Nephron progenitor cell (in vitro differentiated cells): ENCODE measurements at regions not wholly inside any gene's neighbourhood (a gene's known extent, or its start where the extent isn't known, plus 50 kb on each side); places are given as distances from the start of the nearest gene placed in this dataset.

ENCODE experiments used
- DNase-seq: peaks from one replicate; pipeline ENCODE4 v3.0.0; 2021
- H3K27ac Mint-ChIP-seq: 2 replicates; pipeline ENCODE4 v1.8.0; 2021; ENCODE audit warnings: mild to moderate bottlenecking, moderate library complexity, mixed read lengths
- H3K27me3 Mint-ChIP-seq: 2 replicates; pipeline ENCODE4 v1.8.0; 2021; ENCODE audit warnings: mild to moderate bottlenecking, low read depth, mixed read lengths; ENCODE audit not compliant: poor library complexity
- H3K36me3 Mint-ChIP-seq: 2 replicates; pipeline ENCODE4 v1.8.0; 2021; ENCODE audit warnings: low read depth, mixed read lengths
- H3K4me1 Mint-ChIP-seq: 2 replicates; pipeline ENCODE4 v1.8.0; 2021; ENCODE audit warnings: mixed read lengths
- H3K4me3 Mint-ChIP-seq: 2 replicates; pipeline ENCODE4 v1.8.0; 2021; ENCODE audit warnings: mild to moderate bottlenecking, moderate library complexity, mixed read lengths
- H3K9me3 Mint-ChIP-seq: 2 replicates; pipeline ENCODE4 v1.8.0; 2021; ENCODE audit warnings: mild to moderate bottlenecking, moderate library complexity, mixed read lengths
- CTCF ChIP-seq: fragments of 200-600 bp; sonication (generic); IDR thresholded peaks from 2 replicates; pipeline ENCODE4 v1.5.0; 2021; ENCODE audit warnings: antibody characterized with exemption

GRCh38 chr9:15079989-15080388 lies 169.8 kb upstream of the FREM1 start:
- Mint-ChIP-seq H3K27ac (no peak overlapping the region), H3K4me1 (no peaks in the 10 kb centered on the region), H3K27me3 (peaks cover 3% of the 10 kb centered on the region), H3K9me3 (peaks cover 28% of the 10 kb centered on the region), H3K36me3 (peaks cover 9% of the 10 kb centered on the region), H3K4me3 (no peak overlapping the region)
- DNase-seq: no peak
- TF ChIP-seq CTCF: no peak

DNA sequence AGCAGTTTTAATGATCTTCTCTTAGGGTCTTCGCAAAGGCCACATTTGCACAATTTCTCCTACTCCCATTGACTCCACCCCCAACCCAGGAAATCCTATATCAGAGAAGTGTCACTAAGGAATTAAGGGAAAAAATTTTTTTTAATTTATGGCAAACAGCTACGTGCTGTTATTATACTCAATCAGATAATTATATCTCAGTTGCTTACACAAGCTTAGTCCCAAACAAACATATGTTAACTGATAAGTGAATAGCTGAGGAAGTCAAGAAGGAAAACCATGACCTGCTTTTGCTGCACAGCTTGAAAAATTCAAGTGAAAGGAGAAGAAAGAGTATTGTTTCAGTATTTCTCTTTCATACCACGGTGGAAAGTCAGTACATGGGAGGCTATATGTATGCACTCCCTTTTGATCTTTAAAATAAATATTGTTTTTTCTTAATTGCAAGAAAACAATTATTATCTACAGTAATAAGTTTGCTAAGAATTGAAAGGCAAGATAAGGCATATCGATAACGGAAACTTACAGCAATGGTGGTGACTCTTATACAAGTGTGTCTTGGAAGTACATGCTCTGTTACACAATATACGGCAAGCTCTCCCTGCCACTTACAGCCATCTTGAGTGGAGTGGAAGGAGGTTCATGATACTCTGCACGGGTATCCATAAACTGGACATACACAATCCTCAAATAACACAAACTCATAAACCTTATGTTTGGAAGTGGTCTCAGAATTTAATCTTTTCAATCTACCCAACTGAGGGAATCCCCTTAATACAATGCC lies 167.9 kb upstream of the FREM1 start:
- no peaks in the 10 kb centered on the region for H3K4me1 Mint-ChIP-seq
- TF ChIP-seq CTCF: no peak
- no peak overlapping the region for H3K27ac Mint-ChIP-seq
- H3K4me3 Mint-ChIP-seq: no peak overlapping the region
- H3K36me3 Mint-ChIP-seq: peaks cover 9% of the 10 kb centered on the region
- DNase-seq: no peak
- peaks cover 3% of the 10 kb centered on the region for H3K27me3 Mint-ChIP-seq
- H3K9me3 Mint-ChIP-seq: peaks cover 29% of the 10 kb centered on the region

DNA sequence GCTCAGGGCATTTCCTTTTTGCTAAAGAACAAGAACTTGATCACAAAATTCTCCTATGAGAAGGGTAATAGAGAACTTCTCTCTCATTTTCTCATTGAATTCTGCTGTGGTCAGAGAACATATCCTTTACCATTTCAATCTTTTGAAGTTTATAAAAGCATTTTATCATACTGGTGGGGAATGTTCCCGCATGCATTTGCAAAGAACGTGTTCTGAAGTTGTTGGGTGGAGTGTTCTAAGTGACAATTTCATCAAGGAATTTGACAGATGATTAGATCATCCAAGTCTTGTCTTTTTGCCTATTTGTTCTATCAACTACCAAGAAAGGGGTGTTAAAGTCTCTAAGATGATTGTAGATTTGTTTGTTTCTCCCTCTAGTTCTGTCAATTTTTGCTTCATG lies 163.4 kb upstream of the FREM1 start:
- peaks cover 5% of the 10 kb centered on the region for H3K27me3 Mint-ChIP-seq
- H3K27ac Mint-ChIP-seq: no peak overlapping the region
- peaks cover 4% of the 10 kb centered on the region for H3K36me3 Mint-ChIP-seq
- peaks cover 9% of the 10 kb centered on the region for H3K9me3 Mint-ChIP-seq
- H3K4me3 Mint-ChIP-seq: no peak overlapping the region
- TF ChIP-seq CTCF: no peak
- peaks cover 5% of the 10 kb centered on the region for H3K4me1 Mint-ChIP-seq
- no peak for DNase-seq

- Mint-ChIP-seq H3K27me3 (peaks cover 8% of the 10 kb centered on the region), H3K4me3 (no peak overlapping the region), H3K4me1 (peaks cover 5% of the 10 kb centered on the region), H3K36me3 (peaks cover 11% of the 10 kb centered on the region), H3K9me3 (peaks cover 19% of the 10 kb centered on the region), H3K27ac (no peak overlapping the region)
- DNase-seq: no peak
- no peak for TF ChIP-seq CTCF
Measured at GRCh38 chr9:15070716-15071115, 160.5 kb upstream of the FREM1 start.

- Mint-ChIP-seq H3K4me1 (peaks cover 12% of the 10 kb centered on the region), H3K27ac (no peak overlapping the region), H3K27me3 (peaks cover 5% of the 10 kb centered on the region), H3K9me3 (peaks cover 27% of the 10 kb centered on the region), H3K36me3 (peaks cover 7% of the 10 kb centered on the region), H3K4me3 (no peak overlapping the region)
- TF ChIP-seq CTCF: no peak
- DNase-seq: no peak
Measured at GRCh38 chr9:15069106-15069505, 158.9 kb upstream of the FREM1 start.

GRCh38 chr9:15068261-15068660 lies 158.0 kb upstream of the FREM1 start:
- Mint-ChIP-seq H3K27me3 (peaks cover 5% of the 10 kb centered on the region), H3K36me3 (peaks cover 7% of the 10 kb centered on the region), H3K27ac (no peak overlapping the region), H3K4me1 (peaks cover 13% of the 10 kb centered on the region), H3K4me3 (no peak overlapping the region), H3K9me3 (peaks cover 27% of the 10 kb centered on the region)
- DNase-seq: no peak
- no peak for TF ChIP-seq CTCF
